Karpas-422 (cell line): ENCODE measurements at regions not wholly inside any gene's neighbourhood (a gene's known extent, or its start where the extent isn't known, plus 50 kb on each side); places are given as distances from the start of the nearest gene placed in this dataset.

Source experiments
- DNase-seq: peaks from one replicate; pipeline ENCODE4 v3.0.0-alpha.2; 2015
- H2AFZ ChIP-seq: fragments of 200-600 bp; sonication (generic); 2 replicates; pipeline ENCODE4 v1.6.1; 2014; ENCODE audit warnings: antibody characterized with exemption, low read length, mixed read lengths
- H3K27ac ChIP-seq: fragments of 200-600 bp; sonication (generic); 2 replicates; pipeline ENCODE4 v1.5.1; 2014; ENCODE audit warnings: mild to moderate bottlenecking, low read length, moderate library complexity
- H3K27me3 ChIP-seq: fragments of 200-600 bp; sonication (generic); 2 replicates; pipeline ENCODE4 v1.6.1; 2014; ENCODE audit warnings: low read length, mixed read lengths
- H3K36me3 ChIP-seq: fragments of 200-600 bp; sonication (generic); 2 replicates; pipeline ENCODE4 v1.6.1; 2014; ENCODE audit warnings: low read length, mixed read lengths; ENCODE audit not compliant: insufficient read depth
- H3K4me1 ChIP-seq: fragments of 200-600 bp; sonication (generic); 2 replicates; pipeline ENCODE4 v1.6.1; 2014; ENCODE audit warnings: mild to moderate bottlenecking, low read length, mixed read lengths
- H3K4me2 ChIP-seq: fragments of 200-600 bp; sonication (generic); 2 replicates; pipeline ENCODE4 v1.6.1; 2014; ENCODE audit warnings: low read length, low read depth, mild to moderate bottlenecking; ENCODE audit not compliant: poor library complexity, severe bottlenecking
- H3K4me3 ChIP-seq: fragments of 200-600 bp; sonication (generic); 2 replicates; pipeline ENCODE4 v1.5.1; 2014; ENCODE audit warnings: mild to moderate bottlenecking, antibody characterized with exemption, low read length, mixed read lengths
- H3K79me2 ChIP-seq: fragments of 200-600 bp; sonication (generic); 2 replicates; pipeline ENCODE4 v1.6.1; 2014; ENCODE audit warnings: mild to moderate bottlenecking, low read length, mixed read lengths
- H3K9ac ChIP-seq: fragments of 200-600 bp; sonication (generic); 2 replicates; pipeline ENCODE4 v1.6.0; 2014; ENCODE audit warnings: low read length
- H3K9me2 ChIP-seq: fragments of 200-600 bp; sonication (generic), shearing (Covaris generic); replicated peaks from 2 replicates; pipeline ENCODE4 v1.6.0; 2014; ENCODE audit warnings: mild to moderate bottlenecking, low read length, moderate library complexity; ENCODE audit not compliant: insufficient read depth
- H3K9me3 ChIP-seq: fragments of 300-700, 200-600 bp; sonication (generic); 2 replicates; pipeline ENCODE4 v1.6.1; 2014; ENCODE audit warnings: low read length, mixed read lengths
- H4K20me1 ChIP-seq: fragments of 200-600 bp; sonication (generic); 2 replicates; pipeline ENCODE4 v1.6.1; 2014; ENCODE audit warnings: mild to moderate bottlenecking, antibody characterized with exemption, low read length, low read depth; ENCODE audit not compliant: insufficient read depth

GRCh38 chr1:190904091-190904695, 426.5 kb upstream of the BRINP3 start:
- peaks cover 30% of the 10 kb centered on the region for H3K9me3 ChIP-seq
- no peak for DNase-seq
- no peak overlapping the region for H3K9ac ChIP-seq
- H3K4me2 ChIP-seq: no peak overlapping the region
- no peaks in the 10 kb centered on the region for H3K36me3 ChIP-seq
- no peaks in the 10 kb centered on the region for H3K27me3 ChIP-seq
- H2AFZ ChIP-seq: no peak overlapping the region
- no peaks in the 10 kb centered on the region for H4K20me1 ChIP-seq
- H3K9me2 ChIP-seq: no peaks in the 10 kb centered on the region
- no peak overlapping the region for H3K4me3 ChIP-seq
- no peak overlapping the region for H3K27ac ChIP-seq
- no peaks in the 10 kb centered on the region for H3K4me1 ChIP-seq
- no peaks in the 10 kb centered on the region for H3K79me2 ChIP-seq

GRCh38 chr1:190906206-190906725, 428.6 kb upstream of the BRINP3 start:
- no peak for DNase-seq
- Histone ChIP-seq H3K4me3 (no peak overlapping the region), H3K36me3 (no peaks in the 10 kb centered on the region), H2AFZ (no peak overlapping the region), H3K4me2 (no peak overlapping the region), H3K9me3 (peaks cover 28% of the 10 kb centered on the region), H3K79me2 (no peaks in the 10 kb centered on the region), H4K20me1 (no peaks in the 10 kb centered on the region), H3K4me1 (no peaks in the 10 kb centered on the region), H3K27ac (no peak overlapping the region), H3K9ac (no peak overlapping the region), H3K27me3 (no peaks in the 10 kb centered on the region), H3K9me2 (no peaks in the 10 kb centered on the region)

GRCh38 chr1:190908246-190908645, 430.6 kb upstream of the BRINP3 start:
- H2AFZ ChIP-seq: no peak overlapping the region
- H4K20me1 ChIP-seq: no peaks in the 10 kb centered on the region
- H3K4me3 ChIP-seq: no peak overlapping the region
- no peak overlapping the region for H3K9ac ChIP-seq
- no peaks in the 10 kb centered on the region for H3K27me3 ChIP-seq
- no peak overlapping the region for H3K27ac ChIP-seq
- no peaks in the 10 kb centered on the region for H3K4me1 ChIP-seq
- H3K9me2 ChIP-seq: no peaks in the 10 kb centered on the region
- H3K4me2 ChIP-seq: no peak overlapping the region
- no peaks in the 10 kb centered on the region for H3K79me2 ChIP-seq
- H3K36me3 ChIP-seq: no peaks in the 10 kb centered on the region
- peaks cover 25% of the 10 kb centered on the region for H3K9me3 ChIP-seq
- no peak for DNase-seq

- Histone ChIP-seq H3K36me3 (no peaks in the 10 kb centered on the region), H3K9ac (no peak overlapping the region), H3K9me2 (no peaks in the 10 kb centered on the region), H4K20me1 (no peaks in the 10 kb centered on the region), H3K4me1 (no peaks in the 10 kb centered on the region), H3K4me2 (no peak overlapping the region), H3K9me3 (peaks cover 25% of the 10 kb centered on the region), H3K27me3 (no peaks in the 10 kb centered on the region), H3K79me2 (no peaks in the 10 kb centered on the region), H2AFZ (no peak overlapping the region), H3K27ac (no peak overlapping the region), H3K4me3 (no peak overlapping the region)
- no peak for DNase-seq
These were observed 431.0 kb upstream of the BRINP3 start for GRCh38 chr1:190908691-190909090.

- Histone ChIP-seq H3K9ac (no peak overlapping the region), H3K9me2 (no peaks in the 10 kb centered on the region), H3K4me1 (no peaks in the 10 kb centered on the region), H3K79me2 (no peaks in the 10 kb centered on the region), H3K27ac (no peak overlapping the region), H3K27me3 (no peaks in the 10 kb centered on the region), H3K4me3 (no peak overlapping the region), H4K20me1 (no peaks in the 10 kb centered on the region), H2AFZ (no peak overlapping the region), H3K9me3 (peaks cover 20% of the 10 kb centered on the region), H3K4me2 (no peak overlapping the region), H3K36me3 (no peaks in the 10 kb centered on the region)
- no peak for DNase-seq
These were observed 458.3 kb upstream of the BRINP3 start for GRCh38 chr1:190935925-190936324.

GRCh38 chr1:190936337-190936736, 458.7 kb upstream of the BRINP3 start:
- H3K9me3 ChIP-seq: peaks cover 20% of the 10 kb centered on the region
- DNase-seq: no peak

GRCh38 chr1:190940951-190941350, 463.3 kb upstream of the BRINP3 start:
- no peaks in the 10 kb centered on the region for H3K36me3 ChIP-seq
- no peaks in the 10 kb centered on the region for H3K9me2 ChIP-seq
- H3K4me1 ChIP-seq: no peaks in the 10 kb centered on the region
- no peak overlapping the region for H2AFZ ChIP-seq
- H3K4me3 ChIP-seq: no peak overlapping the region
- H3K9ac ChIP-seq: no peak overlapping the region
- no peaks in the 10 kb centered on the region for H3K79me2 ChIP-seq
- no peaks in the 10 kb centered on the region for H3K27me3 ChIP-seq
- no peaks in the 10 kb centered on the region for H4K20me1 ChIP-seq
- DNase-seq: no peak
- no peak overlapping the region for H3K27ac ChIP-seq
- H3K4me2 ChIP-seq: no peak overlapping the region
- H3K9me3 ChIP-seq: peaks cover 43% of the 10 kb centered on the region

More at GRCh38 chr1:190936337-190936736, 458.7 kb upstream of the BRINP3 start:
- no peaks in the 10 kb centered on the region for H4K20me1 ChIP-seq
- H3K27ac ChIP-seq: no peak overlapping the region
- no peak overlapping the region for H3K4me3 ChIP-seq
- no peaks in the 10 kb centered on the region for H3K9me2 ChIP-seq
- H3K79me2 ChIP-seq: no peaks in the 10 kb centered on the region
- no peaks in the 10 kb centered on the region for H3K4me1 ChIP-seq
- no peaks in the 10 kb centered on the region for H3K36me3 ChIP-seq
- H3K4me2 ChIP-seq: no peak overlapping the region
- H3K9ac ChIP-seq: no peak overlapping the region
- no peaks in the 10 kb centered on the region for H3K27me3 ChIP-seq
- no peak overlapping the region for H2AFZ ChIP-seq

GRCh38 chr1:190942475-190942874, 464.8 kb upstream of the BRINP3 start:
- peaks cover 39% of the 10 kb centered on the region for H3K9me3 ChIP-seq
- no peaks in the 10 kb centered on the region for H3K27me3 ChIP-seq
- H3K4me1 ChIP-seq: no peaks in the 10 kb centered on the region
- H4K20me1 ChIP-seq: no peaks in the 10 kb centered on the region
- no peaks in the 10 kb centered on the region for H3K79me2 ChIP-seq
- DNase-seq: no peak
- no peak overlapping the region for H3K9ac ChIP-seq
- H3K27ac ChIP-seq: no peak overlapping the region
- no peak overlapping the region for H3K4me2 ChIP-seq
- H3K36me3 ChIP-seq: no peaks in the 10 kb centered on the region
- H3K4me3 ChIP-seq: no peak overlapping the region
- no peaks in the 10 kb centered on the region for H3K9me2 ChIP-seq
- no peak overlapping the region for H2AFZ ChIP-seq
